K562 (cell line): ENCODE measurements at regions not wholly inside any gene's neighbourhood (a gene's known extent, or its start where the extent isn't known, plus 50 kb on each side); places are given as distances from the start of the nearest gene placed in this dataset.

Experiments used
- ARID4B ChIP-seq: sonication (generic); formaldehyde crosslinking; IDR thresholded peaks from 2 replicates; pipeline ENCODE4 v1.8.0; 2022; ENCODE audit warnings: mild to moderate bottlenecking, missing genetic modification reagents
- FOXA3 ChIP-seq, 2 experiments: fragments of 450-650 bp in 1 of 2; sonication (generic) in 1 of 2; formaldehyde crosslinking; IDR thresholded peaks in 1 of 2; conservative IDR thresholded peaks in 1 of 2; 2 replicates each; pipeline versions ENCODE4 v1.4.0 to v1.8.0; 2020 to 2022; ENCODE audit warnings: mild to moderate bottlenecking in 2 of 2, missing genetic modification reagents in 1 of 2
- FOXM1 ChIP-seq, 2 experiments: fragments of 450-650 bp in 1 of 2; sonication (generic) in 1 of 2; formaldehyde crosslinking in 1 of 2; IDR thresholded peaks; 2 replicates each; pipeline versions ENCODE4 v1.6.1 to v1.9.0; 2017 to 2022; ENCODE audit warnings: low read depth in 2 of 2, mild to moderate bottlenecking in 2 of 2, missing genetic modification reagents in 1 of 2, moderate library complexity in 1 of 2
- HDAC3 ChIP-seq: fragments of 450-650 bp; IDR thresholded peaks from 2 replicates; pipeline ENCODE4 v1.6.1; 2018; ENCODE audit warnings: borderline replicate concordance, mild to moderate bottlenecking, moderate library complexity; ENCODE audit not compliant: partially characterized antibody
- POLR2A ChIP-seq: fragments of 450-650 bp; conservative IDR thresholded peaks from 2 replicates; pipeline ENCODE4 v1.6.1; 2016
- POLR2AphosphoS5 ChIP-seq: IDR thresholded peaks from 2 replicates; pipeline ENCODE4 v1.6.1; 2011; ENCODE audit warnings: mild to moderate bottlenecking, low read depth, low read length, moderate library complexity; ENCODE audit not compliant: control insufficient read depth, insufficient read depth
- SIN3A ChIP-seq, 2 experiments: fragments of 150-350 bp in 1 of 2; IDR thresholded peaks; 2 replicates each; pipeline ENCODE4 v1.6.1; 2011 to 2016; ENCODE audit warnings: borderline replicate concordance in 2 of 2, low read depth in 2 of 2, low read length in 2 of 2, mild to moderate bottlenecking in 2 of 2, moderate library complexity in 2 of 2; ENCODE audit not compliant: control insufficient read depth in 1 of 2
- TBP ChIP-seq: optimal IDR thresholded peaks from 2 replicates; pipeline ENCODE3; 2011; ENCODE audit warnings: low read depth, low read length, improper control_type of control experiment
- ZFP30 ChIP-seq: fragments of 250-450 bp; sonication (Bioruptor Pico); IDR thresholded peaks from 2 replicates; pipeline ENCODE4 v1.8.0; 2022; ENCODE audit warnings: moderate library complexity, mild to moderate bottlenecking, inconsistent platforms, borderline replicate concordance
- TF ChIP-seq, protein P1 (sequence below), 3 experiments: IDR thresholded peaks in 2 of 3; conservative IDR thresholded peaks in 1 of 3; 2 replicates each; pipeline ENCODE4 v1.5.1; 2011 to 2012; ENCODE audit warnings: low read length in 3 of 3, mild to moderate bottlenecking in 3 of 3, control low read depth in 2 of 3, improper control_type of control experiment in 1 of 3, inconsistent platforms in 1 of 3, low read depth in 1 of 3, mixed read lengths in 1 of 3, moderate library complexity in 1 of 3; ENCODE audit not compliant: insufficient read depth in 2 of 3
- TF ChIP-seq, protein P2 (sequence below): fragments of 250-450 bp; sonication (Bioruptor Pico); IDR thresholded peaks from 2 replicates; pipeline ENCODE4 v1.6.1; 2021; ENCODE audit warnings: mild to moderate bottlenecking
- TF ChIP-seq, protein P3 (sequence below): fragments of 250-450 bp; sonication (Bioruptor Pico); IDR thresholded peaks from 2 replicates; pipeline ENCODE4 v1.8.0; 2022; ENCODE audit warnings: moderate library complexity, mild to moderate bottlenecking, inconsistent platforms

- TF ChIP-seq, protein P1, sequence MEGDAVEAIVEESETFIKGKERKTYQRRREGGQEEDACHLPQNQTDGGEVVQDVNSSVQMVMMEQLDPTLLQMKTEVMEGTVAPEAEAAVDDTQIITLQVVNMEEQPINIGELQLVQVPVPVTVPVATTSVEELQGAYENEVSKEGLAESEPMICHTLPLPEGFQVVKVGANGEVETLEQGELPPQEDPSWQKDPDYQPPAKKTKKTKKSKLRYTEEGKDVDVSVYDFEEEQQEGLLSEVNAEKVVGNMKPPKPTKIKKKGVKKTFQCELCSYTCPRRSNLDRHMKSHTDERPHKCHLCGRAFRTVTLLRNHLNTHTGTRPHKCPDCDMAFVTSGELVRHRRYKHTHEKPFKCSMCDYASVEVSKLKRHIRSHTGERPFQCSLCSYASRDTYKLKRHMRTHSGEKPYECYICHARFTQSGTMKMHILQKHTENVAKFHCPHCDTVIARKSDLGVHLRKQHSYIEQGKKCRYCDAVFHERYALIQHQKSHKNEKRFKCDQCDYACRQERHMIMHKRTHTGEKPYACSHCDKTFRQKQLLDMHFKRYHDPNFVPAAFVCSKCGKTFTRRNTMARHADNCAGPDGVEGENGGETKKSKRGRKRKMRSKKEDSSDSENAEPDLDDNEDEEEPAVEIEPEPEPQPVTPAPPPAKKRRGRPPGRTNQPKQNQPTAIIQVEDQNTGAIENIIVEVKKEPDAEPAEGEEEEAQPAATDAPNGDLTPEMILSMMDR (IDR thresholded peaks at IDR 0.05 in 2 of 3, conservative IDR thresholded peaks at IDR 0.05 in 1 of 3; ENCODE audit: insufficient read depth in 2 of 3, low read depth in 1 of 3, low read length in 3 of 3) = no peak
- TF ChIP-seq POLR2A (no peak), HDAC3 (no peak), POLR2AphosphoS5 (no peak), ZFP30 (no peak), FOXM1 (IDR thresholded peaks at IDR 0.05; ENCODE audit: low read depth) (no peak), FOXM1 (CRISPR knock-in tag; IDR thresholded peaks at IDR 0.05; ENCODE audit: low read depth) (no peak), TBP (no peak), FOXA3 (CRISPR knock-in tag; conservative IDR thresholded peaks at IDR 0.05 in 1 of 2, IDR thresholded peaks at IDR 0.05 in 1 of 2) (no peak), ARID4B (CRISPR knock-in tag) (no peak), SIN3A (IDR thresholded peaks at IDR 0.05; ENCODE audit: borderline replicate concordance in 2 of 2, control insufficient read depth in 1 of 2, low read depth in 2 of 2, low read length in 2 of 2) (no peak)
- TF ChIP-seq, protein P2, sequence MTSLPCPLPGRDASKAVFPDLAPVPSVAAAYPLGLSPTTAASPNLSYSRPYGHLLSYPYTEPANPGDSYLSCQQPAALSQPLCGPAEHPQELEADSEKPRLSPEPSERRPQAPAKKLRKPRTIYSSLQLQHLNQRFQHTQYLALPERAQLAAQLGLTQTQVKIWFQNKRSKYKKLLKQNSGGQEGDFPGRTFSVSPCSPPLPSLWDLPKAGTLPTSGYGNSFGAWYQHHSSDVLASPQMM (CRISPR knock-in tag) = no peak
- TF ChIP-seq, protein P3, sequence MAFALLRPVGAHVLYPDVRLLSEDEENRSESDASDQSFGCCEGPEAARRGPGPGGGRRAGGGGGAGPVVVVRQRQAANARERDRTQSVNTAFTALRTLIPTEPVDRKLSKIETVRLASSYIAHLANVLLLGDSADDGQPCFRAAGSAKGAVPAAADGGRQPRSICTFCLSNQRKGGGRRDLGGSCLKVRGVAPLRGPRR (CRISPR knock-in tag) = no peak
Observed at GRCh38 chr3:197427021-197427420, 128.6 kb upstream of the DLG1 start.
